ENCODE measurements at regions not wholly inside any gene's neighbourhood (a gene's known extent, or its start where the extent isn't known, plus 50 kb on each side); places are given as distances from the start of the nearest gene placed in this dataset.

DNA sequence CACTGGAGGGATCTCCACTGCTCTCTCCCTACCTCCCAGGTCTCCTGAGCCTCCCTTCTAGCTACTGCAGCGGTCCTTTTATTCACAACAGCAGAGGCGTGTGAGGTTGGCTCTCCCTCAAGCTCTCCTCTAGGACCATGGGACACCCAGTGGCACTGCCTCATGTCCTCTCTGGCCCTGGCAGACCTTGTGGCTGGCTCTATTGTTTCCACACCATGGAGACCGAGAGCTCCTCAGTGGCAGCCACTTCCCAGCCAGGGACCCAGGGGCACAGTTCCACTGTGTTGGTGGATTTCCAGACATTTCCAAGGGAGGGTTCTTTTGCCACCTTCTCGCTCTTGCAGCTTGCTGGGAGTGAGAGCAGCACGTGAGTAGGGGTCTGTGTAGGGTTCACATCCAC, 204.9 kb downstream of the AXIN2 start:
- no peak overlapping the region for H3K23ac ChIP-seq (ENCODE audit: low read depth, low read length)
- TF ChIP-seq SMC3 (IDR thresholded peaks at IDR 0.05; ENCODE audit: low read depth, low read length) (no peak), RAD21 (IDR thresholded peaks at IDR 0.05; ENCODE audit: low read length) (no peak), NFE2L2 (IDR thresholded peaks at IDR 0.05; ENCODE audit: low read depth, low read length) (no peak), CEBPB (IDR thresholded peaks at IDR 0.05; ENCODE audit: low read depth, low read length) (no peak), FOS (IDR thresholded peaks at IDR 0.05; ENCODE audit: low read depth, low read length) (no peak), RCOR1 (IDR thresholded peaks at IDR 0.05; ENCODE audit: insufficient replicate concordance, low read length) (no peak), CHD1 (IDR thresholded peaks at IDR 0.05; ENCODE audit: low read depth, low read length) (no peak), RFX5 (IDR thresholded peaks at IDR 0.05; ENCODE audit: low read depth, low read length) (no peak), MXI1 (IDR thresholded peaks at IDR 0.05; ENCODE audit: borderline replicate concordance, low read depth, low read length) (no peak), MAFK (IDR thresholded peaks at IDR 0.05; ENCODE audit: low read depth, low read length) (no peak), BHLHE40 (IDR thresholded peaks at IDR 0.05; ENCODE audit: low read depth, low read length) (no peak)
- TF ChIP-seq, protein P1, sequence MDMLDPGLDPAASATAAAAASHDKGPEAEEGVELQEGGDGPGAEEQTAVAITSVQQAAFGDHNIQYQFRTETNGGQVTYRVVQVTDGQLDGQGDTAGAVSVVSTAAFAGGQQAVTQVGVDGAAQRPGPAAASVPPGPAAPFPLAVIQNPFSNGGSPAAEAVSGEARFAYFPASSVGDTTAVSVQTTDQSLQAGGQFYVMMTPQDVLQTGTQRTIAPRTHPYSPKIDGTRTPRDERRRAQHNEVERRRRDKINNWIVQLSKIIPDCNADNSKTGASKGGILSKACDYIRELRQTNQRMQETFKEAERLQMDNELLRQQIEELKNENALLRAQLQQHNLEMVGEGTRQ (IDR thresholded peaks at IDR 0.05; ENCODE audit: low read depth, low read length): no peak
- WGBS, 2 experiments (ENCODE audit: extremely low coverage in 2 of 2, insufficient read length in 1 of 2): 100% methylated on average over 1 of the region's 5 CpGs; no CpG with 5 or more reads in 1 of the 2 experiments
- intact Hi-C loops (cut with micrococcal nuclease) (no loop called here), in situ Hi-C loops (cut with MboI; ENCODE audit: low sequenced_read_pairs) (no loop called here), dilution Hi-C loops (cut with HindIII; ENCODE audit: low sequenced_read_pairs, unreplicated experiment) (no loop called here)
- no peak overlapping the region for H3K56ac ChIP-seq (ENCODE audit: extremely low read depth, insufficient read depth, low read length)
- ChIA-PET CTCF (no interaction called here), POLR2A (ENCODE audit: unreplicated experiment) (no interaction called here)
- H4K91ac ChIP-seq (ENCODE audit: insufficient read depth, low read depth, low read length): no peak overlapping the region
- H2AFZ ChIP-seq (replicated peaks; ENCODE audit: low read length, poor library complexity): no peak overlapping the region
- no peak overlapping the region for H2BK20ac ChIP-seq (ENCODE audit: low read depth, low read length)
- H2BK120ac ChIP-seq (ENCODE audit: low read depth, low read length): no peak overlapping the region
- H4K20me1 ChIP-seq (ENCODE audit: insufficient read depth, low read length): no peaks in the 10 kb centered on the region
- no peak for DNase-seq
- no peaks in the 10 kb centered on the region; the same call in 1 of the 2 replicates for H3K4me1 ChIP-seq (ENCODE audit: control insufficient read depth, insufficient read depth, low read length)
- H3K27ac ChIP-seq (ENCODE audit: insufficient read depth, low read length): no peak overlapping the region
- H3K9ac ChIP-seq (ENCODE audit: low read depth, low read length): no peak overlapping the region
- H3K27me3 ChIP-seq (ENCODE audit: control insufficient read depth, insufficient read depth, low read length): peaks cover 2% of the 10 kb centered on the region; the same call in 1 of the 2 replicates
- 0 out of 2 replicates have a peak, but pooled peaks cover 4% of the 10 kb centered on the region for H3K9me1 ChIP-seq (ENCODE audit: insufficient read depth, low read length)
- H2AK9ac ChIP-seq (replicated peaks; ENCODE audit: low read depth, low read length, poor library complexity): no peak overlapping the region
- H2AK5ac ChIP-seq (ENCODE audit: low read depth, low read length): no peak overlapping the region
- no peak overlapping the region for H2BK5ac ChIP-seq (ENCODE audit: low read depth, low read length, poor library complexity, severe bottlenecking)
- H3K4me3 ChIP-seq (ENCODE audit: insufficient read depth, low read depth, low read length): no peak overlapping the region
- no peaks in the 10 kb centered on the region for H3K9me3 ChIP-seq (ENCODE audit: control insufficient read depth, insufficient read depth, low read length)
- no peak overlapping the region for H2BK15ac ChIP-seq (ENCODE audit: low read depth, low read length)
- H3K4ac ChIP-seq (ENCODE audit: low read depth, low read length): no peak overlapping the region
- no peak for ATAC-seq (ENCODE audit: low read depth)
- no TSS peak for BruUV-seq (replicated peaks)
- no peak overlapping the region for H3K14ac ChIP-seq (replicated peaks; ENCODE audit: low read depth, low read length)
- H4K8ac ChIP-seq (ENCODE audit: low read depth in 2 of 2, low read length in 2 of 2): no peak overlapping the region
- H3K36me3 ChIP-seq (ENCODE audit: control insufficient read depth, insufficient read depth, low read length): no peaks in the 10 kb centered on the region
- no peak overlapping the region for H4K5ac ChIP-seq (ENCODE audit: low read depth, low read length)
- H3K4me2 ChIP-seq (ENCODE audit: low read depth, low read length): no peak overlapping the region
- no peaks in the 10 kb centered on the region for H3K79me1 ChIP-seq (ENCODE audit: low read depth in 1 of 2, low read length in 2 of 2)
- no peak overlapping the region for H3K18ac ChIP-seq (ENCODE audit: low read depth, low read length)

Data from IMR-90 (cell line).